DMS 273 treated with DMSO at 0.1 percent for 48 hours (cell line): ENCODE measurements at regions not wholly inside any gene's neighbourhood (a gene's known extent, or its start where the extent isn't known, plus 50 kb on each side); places are given as distances from the start of the nearest gene placed in this dataset.

Source experiments
- DNase-seq: peaks from one replicate; lab custom pipeline; 2025; lab: John Stamatoyannopoulos, UW

- DNase-seq: no peak
Measured at GRCh38 chr16:85990861-85991301, 91.9 kb downstream of the IRF8 start.

DNA sequence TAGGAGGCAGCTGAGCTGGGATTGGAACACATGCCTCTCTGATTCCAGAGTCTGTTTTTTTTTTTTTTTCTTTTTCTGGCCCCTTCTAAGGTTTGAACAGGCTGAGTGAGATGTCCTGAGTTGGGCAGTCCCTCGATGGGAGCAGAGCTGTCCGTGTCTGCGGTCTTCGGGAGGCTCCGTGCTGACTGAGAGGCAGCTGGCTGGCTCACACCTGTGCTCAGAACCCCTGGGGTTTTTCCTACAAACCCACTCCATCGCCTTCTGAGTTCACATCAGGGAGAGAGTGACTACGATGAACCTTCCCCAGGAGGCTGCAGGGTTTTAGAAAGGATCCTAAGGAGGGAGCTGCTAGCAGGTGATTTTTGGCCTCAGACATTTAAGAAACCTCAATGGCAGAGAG lies 92.5 kb downstream of the IRF8 start:
- DNase-seq: no peak

DNA sequence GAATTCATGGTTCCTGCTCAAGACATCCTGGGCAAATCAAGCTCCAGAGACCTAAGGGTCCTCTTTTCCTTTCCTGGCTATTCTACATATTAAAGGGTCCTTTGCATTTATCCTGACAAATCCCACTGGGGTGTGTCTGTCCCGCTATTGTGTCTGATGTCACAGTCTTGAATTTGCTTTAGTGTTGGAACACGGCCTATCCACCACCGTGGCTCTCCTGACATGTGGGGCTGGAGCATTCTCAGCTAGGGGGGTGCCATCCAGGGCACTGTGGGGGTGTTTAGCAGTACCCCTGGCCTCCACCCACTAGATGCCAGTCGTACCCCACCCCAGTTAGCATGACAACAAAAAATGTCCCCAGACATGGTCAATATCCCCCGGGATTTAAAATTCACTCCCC lies 92.9 kb downstream of the IRF8 start:
- no peak for DNase-seq

DNA sequence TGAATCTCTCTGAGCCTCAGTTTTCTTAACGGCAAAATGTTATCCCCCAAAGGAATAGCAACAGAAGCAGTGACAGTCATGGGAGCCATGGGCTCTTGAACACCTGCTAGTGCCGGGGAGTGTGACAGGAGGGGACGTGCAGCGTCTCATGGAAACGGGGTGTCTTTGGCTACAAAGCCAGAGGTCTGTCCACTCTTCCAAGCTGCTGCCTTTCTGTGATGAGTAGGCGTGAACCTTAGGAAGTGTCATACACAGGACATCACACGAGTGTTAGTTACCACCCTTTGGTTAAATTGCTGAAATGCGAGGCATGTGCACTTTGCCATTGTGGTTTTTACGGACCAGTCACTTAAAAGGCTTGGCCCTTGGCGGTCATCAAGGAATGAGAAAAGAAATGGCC lies 93.4 kb downstream of the IRF8 start:
- DNase-seq: no peak

GRCh38 chr16:85992779-85993178 lies 93.8 kb downstream of the IRF8 start:
- no peak for DNase-seq

DNA sequence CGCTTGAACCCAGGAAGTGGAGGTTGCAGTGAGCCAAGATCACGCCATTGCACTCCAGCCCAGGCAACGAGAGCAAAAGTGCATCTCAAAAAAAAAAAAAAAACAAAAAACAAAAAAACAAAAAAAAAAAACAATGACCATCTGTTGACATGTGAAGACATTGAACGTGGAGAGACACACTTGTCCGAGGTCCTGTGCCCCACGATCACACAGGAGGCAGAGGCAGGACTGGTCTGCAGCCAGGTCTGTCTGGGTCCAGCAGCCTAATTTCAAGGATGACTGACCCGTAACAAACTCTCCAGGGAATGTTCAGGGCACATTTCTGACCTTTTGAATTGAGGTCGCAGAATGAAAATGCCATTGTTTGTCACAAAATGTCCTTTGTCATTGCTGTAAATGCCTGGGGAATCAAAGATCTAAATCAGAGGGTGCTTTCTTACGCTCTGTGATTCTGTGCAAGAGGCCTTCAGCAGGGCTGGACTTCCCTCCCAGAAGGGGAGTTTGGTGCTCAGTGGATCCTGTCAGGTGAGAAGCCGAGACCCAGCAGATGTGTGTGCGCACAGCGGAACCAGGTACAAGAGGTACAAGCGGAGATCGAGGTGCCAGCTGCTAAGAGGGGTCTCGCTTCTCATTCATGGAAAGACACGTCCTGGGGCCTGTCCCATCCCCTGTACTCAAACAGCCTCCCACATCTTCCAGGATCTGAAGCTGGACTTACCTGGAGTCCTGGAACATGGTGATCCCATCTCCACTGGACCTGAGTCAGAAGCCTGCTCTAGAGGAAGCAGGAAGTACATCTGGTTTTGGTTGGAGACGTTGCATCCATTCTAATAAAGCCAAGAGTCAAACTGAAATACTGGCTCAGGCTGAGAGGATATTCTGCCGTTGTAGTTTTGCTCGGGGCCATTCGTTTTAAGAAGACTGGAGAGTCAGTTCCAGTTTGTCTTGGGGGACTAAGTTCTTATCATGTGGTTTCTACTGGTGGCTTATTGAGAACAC lies 95.8 kb downstream of the IRF8 start:
- no peak for DNase-seq

- DNase-seq: no peak
Measured at GRCh38 chr16:85995541-85996423, 96.8 kb downstream of the IRF8 start.

GRCh38 chr16:85996843-85997242 lies 97.9 kb downstream of the IRF8 start:
- no peak for DNase-seq

DNA sequence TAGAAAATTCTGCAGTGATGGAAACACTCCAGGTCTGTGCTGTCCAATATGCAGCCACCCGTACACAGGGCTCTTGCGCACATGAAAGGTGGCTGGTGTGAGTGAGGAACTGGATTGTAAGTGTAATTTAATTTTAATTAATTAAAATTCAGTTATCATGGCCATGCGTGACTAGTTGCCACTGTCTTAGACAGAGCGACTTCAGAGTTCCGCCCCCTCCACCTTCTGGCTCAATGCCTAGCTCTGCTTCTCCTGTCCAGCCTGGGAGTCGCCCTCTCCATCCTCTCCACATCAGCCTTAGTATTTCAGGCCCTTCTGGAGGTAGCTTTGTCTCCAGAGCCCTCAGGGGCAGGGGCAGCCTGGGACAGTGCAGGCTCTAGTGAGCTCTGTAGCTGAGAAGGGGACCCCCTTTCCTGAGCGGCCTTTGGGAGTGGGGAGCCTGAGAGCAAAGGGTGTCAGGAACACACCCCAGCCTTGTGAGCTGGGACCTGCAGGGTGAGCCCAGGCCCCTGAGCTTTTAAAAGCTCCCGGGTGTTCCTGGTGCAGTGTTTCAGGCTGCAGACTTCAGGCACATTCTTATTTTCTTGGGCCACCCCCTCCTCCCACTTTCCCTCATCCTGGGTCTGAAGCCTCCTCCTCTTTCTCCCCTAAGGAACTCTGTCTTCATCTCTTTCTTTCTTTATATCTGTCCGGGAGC lies 99.4 kb downstream of the IRF8 start:
- DNase-seq: no peak

GRCh38 chr16:85998868-85999729 lies 100.1 kb downstream of the IRF8 start:
- no peak for DNase-seq

DNA sequence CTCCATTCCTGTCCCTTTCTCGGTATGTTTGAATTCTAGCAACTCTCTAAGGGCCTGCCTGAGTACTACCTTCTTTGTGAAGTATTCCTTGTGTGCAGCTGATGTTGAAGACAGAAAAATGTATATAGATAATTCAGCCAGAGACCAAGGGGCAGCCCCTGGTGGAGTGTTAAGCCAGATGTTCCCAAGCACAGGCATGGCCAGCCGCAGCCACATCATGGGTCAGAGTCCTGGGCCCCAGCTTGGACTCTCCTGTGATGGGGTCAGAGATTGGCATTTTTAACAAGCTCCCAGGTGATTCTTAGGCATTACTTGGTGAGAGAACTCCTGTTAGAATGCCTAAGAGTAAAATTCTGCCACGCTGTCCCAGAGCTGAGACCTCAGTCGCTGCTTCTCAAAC lies 100.8 kb downstream of the IRF8 start:
- DNase-seq: no peak

- DNase-seq: no peak
Measured at GRCh38 chr16:86002178-86002900, 103.4 kb downstream of the IRF8 start.

DNA sequence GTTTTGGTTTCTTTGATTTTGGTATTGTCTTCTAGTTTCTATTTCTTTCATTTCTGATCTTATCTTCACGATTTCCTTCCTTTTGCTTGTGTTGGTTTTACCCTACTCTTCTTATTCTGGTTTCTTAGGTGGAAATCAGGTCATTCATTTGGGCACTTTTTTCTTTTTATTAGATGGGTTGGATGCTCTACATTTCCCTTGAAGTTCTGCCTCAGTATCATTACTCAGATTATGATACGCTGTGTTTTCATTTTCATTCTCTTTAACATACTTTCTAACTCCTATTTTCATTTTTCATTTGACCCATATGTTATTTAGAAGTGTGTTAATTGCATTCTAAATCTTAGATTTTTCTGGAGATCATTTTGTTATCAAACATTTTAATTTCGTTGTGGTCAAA lies 108.6 kb downstream of the IRF8 start:
- DNase-seq: no peak

DNA sequence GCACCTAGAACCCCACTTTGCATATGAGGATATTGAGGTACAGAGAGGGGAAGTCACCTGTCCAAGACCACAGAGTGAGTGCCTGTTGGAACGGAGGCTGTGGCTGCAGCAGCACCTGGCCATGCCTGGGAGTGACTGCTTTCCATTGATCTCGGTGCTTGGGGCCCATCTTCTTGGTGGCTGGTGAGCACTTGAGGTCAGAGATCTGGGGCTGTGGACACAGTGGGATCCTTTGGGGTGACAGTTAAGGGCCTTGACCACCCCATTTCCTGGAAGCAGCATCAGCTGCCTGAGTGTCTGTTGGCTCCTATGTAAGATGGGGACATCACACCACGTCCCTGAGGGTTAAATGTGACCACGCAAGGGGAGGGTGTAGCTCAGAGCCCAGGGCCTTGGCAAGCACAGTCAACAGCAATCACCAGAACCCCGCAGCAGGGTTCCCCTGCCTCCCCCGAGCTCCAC lies 111.7 kb downstream of the IRF8 start:
- no peak for DNase-seq

DNA sequence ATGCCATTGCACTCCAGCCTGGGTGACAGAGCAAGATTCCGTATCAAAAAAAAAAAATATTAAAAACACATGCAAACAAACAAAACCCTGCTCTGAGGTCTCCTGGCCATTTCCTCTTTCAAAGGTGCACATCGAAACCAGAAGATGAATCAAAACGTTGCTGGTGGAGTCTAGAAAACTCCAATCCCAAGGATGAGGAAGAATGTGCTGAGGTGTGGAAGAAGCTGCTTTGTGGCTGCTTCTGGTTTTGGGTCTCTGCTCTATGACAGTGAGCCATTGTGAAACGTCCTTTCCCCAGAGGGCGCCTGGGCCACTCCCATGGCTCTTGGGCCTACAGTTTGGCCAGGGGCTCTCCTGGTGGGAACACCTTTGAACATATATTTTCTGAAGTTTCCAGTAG lies 112.6 kb downstream of the IRF8 start:
- DNase-seq: no peak

DNA sequence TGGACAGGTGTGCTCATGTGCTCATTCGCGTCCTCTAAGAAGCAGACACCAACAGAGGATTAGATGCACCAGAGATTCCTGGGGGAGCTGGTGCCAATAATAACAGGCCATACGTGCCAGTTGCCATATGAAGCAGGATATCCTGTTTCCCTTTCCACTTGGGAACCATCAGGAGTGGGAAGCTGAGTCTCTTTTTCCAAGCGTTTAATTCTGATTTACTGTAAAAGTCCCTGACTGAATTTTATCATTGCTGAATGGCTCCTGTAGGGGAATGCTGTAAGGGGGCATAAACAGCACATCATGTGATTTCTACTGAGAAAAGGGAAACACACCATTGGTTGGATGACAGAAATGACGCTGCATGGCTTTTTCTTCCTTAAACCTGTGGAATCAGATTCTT lies 113.3 kb downstream of the IRF8 start:
- no peak for DNase-seq

GRCh38 chr16:86013867-86014266 lies 114.9 kb downstream of the IRF8 start:
- no peak for DNase-seq

DNA sequence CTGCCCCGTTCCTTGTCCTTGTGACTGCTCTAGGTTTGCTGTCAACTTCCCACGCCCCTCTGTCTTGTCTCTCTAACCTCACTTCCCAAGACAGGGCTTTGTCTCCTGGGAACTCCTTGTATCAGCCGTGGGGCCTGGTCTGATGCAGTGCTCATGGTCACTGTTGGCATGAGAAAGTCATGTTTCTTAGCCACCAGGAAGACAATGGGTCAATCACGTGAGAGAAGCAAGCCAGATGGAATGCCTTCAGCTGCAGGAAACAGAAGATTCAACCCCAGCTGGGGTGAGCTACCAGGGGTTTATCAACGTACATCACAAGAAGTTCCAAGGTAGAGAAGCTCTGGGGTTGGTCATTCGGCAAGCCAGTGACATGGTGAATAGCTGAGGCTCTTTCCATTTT lies 116.6 kb downstream of the IRF8 start:
- no peak for DNase-seq

- DNase-seq: peak; percentile 35
Measured at GRCh38 chr16:86016201-86016965, 117.4 kb downstream of the IRF8 start.

DNA sequence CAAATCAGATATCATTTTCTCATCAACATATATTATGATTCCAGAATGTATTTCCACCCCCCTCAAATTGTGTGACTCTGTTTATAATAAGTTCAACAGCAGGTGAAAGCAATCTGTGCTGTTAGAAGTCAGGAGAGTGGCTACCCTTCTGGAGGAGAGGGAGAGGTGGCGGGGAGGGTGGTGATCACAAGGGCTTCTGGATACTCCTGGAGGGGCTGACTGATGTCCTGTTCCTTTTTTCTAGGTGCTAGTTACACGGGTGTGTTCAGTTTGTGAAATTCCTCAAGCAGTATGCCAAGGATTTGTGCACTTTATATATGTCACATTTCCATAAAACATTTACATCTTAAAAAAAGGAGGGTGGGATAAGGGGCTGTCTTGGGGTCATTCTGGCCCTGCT lies 119.1 kb downstream of the IRF8 start:
- DNase-seq: no peak
